ENCODE measurements at regions not wholly inside any gene's neighbourhood (a gene's known extent, or its start where the extent isn't known, plus 50 kb on each side); places are given as distances from the start of the nearest gene placed in this dataset.

- no peak for DNase-seq
Observed at GRCh38 chr10:110442746-110443145, 55.0 kb upstream of the DUSP5 start.

GRCh38 chr10:110443239-110444003 is 54.3 kb upstream of the DUSP5 start:
- DNase-seq: no peak

- no peak for DNase-seq
Observed at GRCh38 chr10:110444004-110444337, 53.7 kb upstream of the DUSP5 start.

GRCh38 chr10:110445871-110446270 is 51.8 kb upstream of the DUSP5 start:
- no peak for DNase-seq

- no peak for DNase-seq
Observed at GRCh38 chr10:110446277-110446676, 51.4 kb upstream of the DUSP5 start.

GRCh38 chr10:110446954-110447608 is 50.6 kb upstream of the DUSP5 start:
- no peak for DNase-seq

- DNase-seq: no peak
Observed at GRCh38 chr10:110447886-110448285, 49.8 kb upstream of the DUSP5 start.
